ENCODE measurements at regions not wholly inside any gene's neighbourhood (a gene's known extent, or its start where the extent isn't known, plus 50 kb on each side); places are given as distances from the start of the nearest gene placed in this dataset.
"Not testable (repeated sequence)": the region's sequence is repeated elsewhere in the genome, so short reads cannot be mapped to it uniquely, and the experiment has no call there.

DNA sequence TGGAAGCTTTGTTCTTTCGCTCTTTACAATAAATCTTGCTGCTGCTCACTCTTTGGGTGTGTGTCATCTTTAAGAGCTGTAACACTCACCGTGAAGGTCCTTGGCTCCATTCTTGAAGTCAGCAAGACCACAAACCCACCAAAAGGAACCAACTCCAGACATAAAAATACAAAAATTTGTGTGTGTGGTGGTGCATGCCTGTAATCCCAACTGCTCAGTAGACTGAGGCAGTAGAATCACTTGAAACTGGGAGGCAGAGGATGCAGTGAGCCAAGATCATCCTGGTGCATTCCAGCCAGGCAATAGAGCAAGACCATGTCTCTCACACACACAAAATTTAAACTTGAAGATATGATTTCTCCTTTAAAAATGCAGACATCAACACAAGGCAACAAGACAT, 1431.7 kb upstream of the B3GALT2 start:
- no peaks in the 10 kb centered on the region for H3K4me1 ChIP-seq (ENCODE audit: control insufficient read depth, insufficient read depth, low read length)
- no peaks in the 10 kb centered on the region for H3K27me3 ChIP-seq (ENCODE audit: control insufficient read depth, insufficient read depth, low read length)
- H3K36me3 ChIP-seq (ENCODE audit: control insufficient read depth, insufficient read depth, low read length), result no peaks in the 10 kb centered on the region
- WGBS (ENCODE audit: insufficient coverage, insufficient read length), result no CpG with 5 or more reads among the region's 2 CpGs
- H3K4me3 ChIP-seq (ENCODE audit: low read length), result no peak overlapping the region
- no peak overlapping the region for H3K27ac ChIP-seq (ENCODE audit: low read length)
- no peaks in the 10 kb centered on the region; the same call in none of the 2 replicates for H3K9me3 ChIP-seq (ENCODE audit: control insufficient read depth, insufficient read depth, low read length)
- no peak for DNase-seq (ENCODE audit: low read depth, low spot score)

DNA sequence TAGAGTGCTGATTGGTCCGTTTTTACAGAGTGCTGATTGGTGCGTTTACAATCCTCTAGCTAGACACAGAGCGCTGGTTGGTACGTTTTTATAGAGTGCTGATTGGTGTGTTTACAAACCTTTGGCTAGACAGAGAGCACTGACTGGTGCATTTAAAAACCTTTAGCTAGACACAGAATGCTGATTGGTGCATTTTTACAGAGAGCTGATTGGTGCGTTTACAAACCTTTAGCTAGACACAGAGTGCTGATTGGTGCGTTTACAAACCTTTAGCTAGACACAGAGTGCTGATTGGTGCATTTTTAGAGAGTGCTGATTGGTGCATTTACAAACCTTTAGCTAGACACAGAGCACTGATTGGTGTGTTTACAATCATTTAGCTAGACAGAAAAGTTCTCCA, 1430.9 kb upstream of the B3GALT2 start:
- H3K4me3 ChIP-seq (ENCODE audit: low read length); DNase-seq (ENCODE audit: low read depth, low spot score); H3K4me1 ChIP-seq (ENCODE audit: control insufficient read depth, insufficient read depth, low read length); H3K27ac ChIP-seq (ENCODE audit: low read length); H3K27me3 ChIP-seq (ENCODE audit: control insufficient read depth, insufficient read depth, low read length); H3K9me3 ChIP-seq (ENCODE audit: control insufficient read depth, insufficient read depth, low read length); H3K36me3 ChIP-seq (ENCODE audit: control insufficient read depth, insufficient read depth, low read length): not testable (repeated sequence)
- WGBS (ENCODE audit: insufficient coverage, insufficient read length), result no CpG with 5 or more reads among the region's 6 CpGs

GRCh38 chr1:194616835-194617234, 1430.4 kb upstream of the B3GALT2 start:
- DNase-seq (ENCODE audit: low read depth, low spot score), result no peak
- Histone ChIP-seq H3K27me3 (ENCODE audit: control insufficient read depth, insufficient read depth, low read length) (no peaks in the 10 kb centered on the region), H3K4me1 (ENCODE audit: control insufficient read depth, insufficient read depth, low read length) (no peaks in the 10 kb centered on the region), H3K4me3 (ENCODE audit: low read length) (no peak overlapping the region), H3K27ac (ENCODE audit: low read length) (no peak overlapping the region), H3K36me3 (ENCODE audit: control insufficient read depth, insufficient read depth, low read length) (no peaks in the 10 kb centered on the region), H3K9me3 (ENCODE audit: control insufficient read depth, insufficient read depth, low read length) (no peaks in the 10 kb centered on the region; the same call in none of the 2 replicates)
- no CpG with 5 or more reads among the region's 9 CpGs for WGBS (ENCODE audit: insufficient coverage, insufficient read length)

DNA sequence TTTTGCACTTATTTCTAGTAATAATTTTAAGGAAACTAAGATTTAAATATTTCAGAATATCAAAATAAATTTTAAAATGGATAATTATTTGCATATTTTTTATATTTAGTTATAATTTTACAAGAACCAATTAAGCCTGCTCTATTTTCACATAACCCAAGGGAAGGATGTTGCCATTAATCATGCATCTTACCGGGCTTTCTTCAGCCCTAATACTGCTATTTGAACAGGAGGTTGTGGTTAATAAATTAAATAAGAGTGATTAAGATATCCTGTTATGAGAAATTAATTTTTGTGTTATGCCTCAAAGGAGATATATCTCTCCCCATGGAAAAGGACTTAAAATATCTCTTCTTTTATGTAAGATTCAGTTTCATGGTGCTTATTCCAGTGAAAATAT, 1415.8 kb upstream of the B3GALT2 start:
- WGBS (ENCODE audit: insufficient coverage, insufficient read length), result no CpG with 5 or more reads among the region's 1 CpG
- no peak for DNase-seq (ENCODE audit: low read depth, low spot score)

GRCh38 chr1:194600716-194601115, 1414.3 kb upstream of the B3GALT2 start:
- H3K36me3 ChIP-seq (ENCODE audit: control insufficient read depth, insufficient read depth, low read length), result no peaks in the 10 kb centered on the region
- no peak for DNase-seq (ENCODE audit: low read depth, low spot score)
- H3K27ac ChIP-seq (ENCODE audit: low read length), result no peak overlapping the region
- H3K4me1 ChIP-seq (ENCODE audit: control insufficient read depth, insufficient read depth, low read length), result no peaks in the 10 kb centered on the region
- WGBS (ENCODE audit: insufficient coverage, insufficient read length), result no CpG with 5 or more reads among the region's 3 CpGs
- no peak overlapping the region for H3K4me3 ChIP-seq (ENCODE audit: low read length)
- no peaks in the 10 kb centered on the region for H3K27me3 ChIP-seq (ENCODE audit: control insufficient read depth, insufficient read depth, low read length)
- no peaks in the 10 kb centered on the region for H3K9me3 ChIP-seq (ENCODE audit: control insufficient read depth, insufficient read depth, low read length)

More for the DNA sequence above, 1415.8 kb upstream of the B3GALT2 start:
- Histone ChIP-seq H3K27ac (ENCODE audit: low read length) (no peak overlapping the region), H3K36me3 (ENCODE audit: control insufficient read depth, insufficient read depth, low read length) (no peaks in the 10 kb centered on the region), H3K4me3 (ENCODE audit: low read length) (no peak overlapping the region), H3K9me3 (ENCODE audit: control insufficient read depth, insufficient read depth, low read length) (no peaks in the 10 kb centered on the region), H3K27me3 (ENCODE audit: control insufficient read depth, insufficient read depth, low read length) (no peaks in the 10 kb centered on the region), H3K4me1 (ENCODE audit: control insufficient read depth, insufficient read depth, low read length) (no peaks in the 10 kb centered on the region)

- H3K9me3 ChIP-seq (ENCODE audit: control insufficient read depth, insufficient read depth, low read length), result no peaks in the 10 kb centered on the region
- no peak for DNase-seq (ENCODE audit: low read depth, low spot score)
- H3K4me1 ChIP-seq (ENCODE audit: control insufficient read depth, insufficient read depth, low read length), result no peaks in the 10 kb centered on the region
- H3K36me3 ChIP-seq (ENCODE audit: control insufficient read depth, insufficient read depth, low read length), result no peaks in the 10 kb centered on the region
- no peaks in the 10 kb centered on the region for H3K27me3 ChIP-seq (ENCODE audit: control insufficient read depth, insufficient read depth, low read length)
- H3K27ac ChIP-seq (ENCODE audit: low read length), result no peak overlapping the region
- WGBS (ENCODE audit: insufficient coverage, insufficient read length), result no CpG with 5 or more reads among the region's 1 CpG
- H3K4me3 ChIP-seq (ENCODE audit: low read length), result no peak overlapping the region
These were observed 1411.7 kb upstream of the B3GALT2 start for GRCh38 chr1:194598098-194598497.

GRCh38 chr1:194586302-194586701, 1399.9 kb upstream of the B3GALT2 start:
- no peaks in the 10 kb centered on the region for H3K36me3 ChIP-seq (ENCODE audit: control insufficient read depth, insufficient read depth, low read length)
- no peak for DNase-seq (ENCODE audit: low read depth, low spot score)
- H3K4me1 ChIP-seq (ENCODE audit: control insufficient read depth, insufficient read depth, low read length), result no peaks in the 10 kb centered on the region
- no peaks in the 10 kb centered on the region for H3K9me3 ChIP-seq (ENCODE audit: control insufficient read depth, insufficient read depth, low read length)
- H3K4me3 ChIP-seq (ENCODE audit: low read length), result no peak overlapping the region
- no CpG with 5 or more reads among the region's 1 CpG for WGBS (ENCODE audit: insufficient coverage, insufficient read length)
- H3K27ac ChIP-seq (ENCODE audit: low read length), result no peak overlapping the region
- H3K27me3 ChIP-seq (ENCODE audit: control insufficient read depth, insufficient read depth, low read length), result no peaks in the 10 kb centered on the region

DNA sequence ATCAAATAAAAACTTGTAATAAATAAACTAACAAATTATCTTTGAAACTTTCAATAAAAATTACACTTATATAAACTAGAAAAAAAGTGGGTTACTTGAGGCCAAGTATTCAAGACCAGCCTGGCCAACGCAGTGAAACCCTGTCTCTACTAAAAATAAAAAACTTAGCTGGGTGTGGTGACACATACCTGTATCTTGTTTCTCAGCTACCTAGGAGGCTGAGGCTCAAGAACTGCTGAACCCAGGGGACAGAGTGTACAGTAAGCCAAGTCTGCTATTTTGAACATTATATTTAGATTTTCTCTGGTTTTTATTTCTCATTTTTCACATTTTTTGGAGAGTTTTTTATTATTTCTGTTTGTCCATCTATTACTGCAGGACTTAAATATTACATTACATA, 1397.6 kb upstream of the B3GALT2 start:
- H3K27me3 ChIP-seq (ENCODE audit: control insufficient read depth, insufficient read depth, low read length), result no peaks in the 10 kb centered on the region
- H3K9me3 ChIP-seq (ENCODE audit: control insufficient read depth, insufficient read depth, low read length), result no peaks in the 10 kb centered on the region
- H3K27ac ChIP-seq (ENCODE audit: low read length), result no peak overlapping the region
- no peak for DNase-seq (ENCODE audit: low read depth, low spot score)
- no peaks in the 10 kb centered on the region for H3K4me1 ChIP-seq (ENCODE audit: control insufficient read depth, insufficient read depth, low read length)
- WGBS (ENCODE audit: insufficient coverage, insufficient read length), result no CpG with 5 or more reads among the region's 1 CpG
- H3K4me3 ChIP-seq (ENCODE audit: low read length), result no peak overlapping the region
- no peaks in the 10 kb centered on the region for H3K36me3 ChIP-seq (ENCODE audit: control insufficient read depth, insufficient read depth, low read length)

DNA sequence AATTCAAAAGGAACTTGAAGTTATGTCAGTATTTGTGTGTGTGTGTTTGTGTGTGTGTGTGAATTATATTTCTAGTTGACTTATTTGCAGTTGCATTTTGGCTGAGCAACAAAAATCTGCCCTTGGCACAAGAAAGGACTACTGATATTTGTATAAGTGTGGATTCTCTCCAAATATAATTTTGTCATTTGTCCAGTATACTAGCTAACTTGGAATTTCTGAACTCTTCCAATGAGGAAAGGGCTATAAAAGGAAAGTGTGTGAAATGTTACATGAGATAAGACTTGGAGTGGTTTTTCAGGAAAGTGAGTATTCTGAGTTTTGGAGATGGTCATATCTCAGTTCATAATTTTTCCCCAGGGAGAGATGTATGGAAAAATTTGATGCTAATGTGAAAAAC, 1384.1 kb upstream of the B3GALT2 start:
- H3K4me3 ChIP-seq (ENCODE audit: low read length), result no peak overlapping the region
- DNase-seq (ENCODE audit: low read depth, low spot score), result no peak
- H3K36me3 ChIP-seq (ENCODE audit: control insufficient read depth, insufficient read depth, low read length), result no peaks in the 10 kb centered on the region
- H3K4me1 ChIP-seq (ENCODE audit: control insufficient read depth, insufficient read depth, low read length), result no peaks in the 10 kb centered on the region
- H3K9me3 ChIP-seq (ENCODE audit: control insufficient read depth, insufficient read depth, low read length), result no peaks in the 10 kb centered on the region
- H3K27ac ChIP-seq (ENCODE audit: low read length), result no peak overlapping the region
- H3K27me3 ChIP-seq (ENCODE audit: control insufficient read depth, insufficient read depth, low read length), result no peaks in the 10 kb centered on the region

- peak; percentile 1 for DNase-seq (ENCODE audit: low read depth, low spot score)
These were observed 1382.2 kb upstream of the B3GALT2 start for GRCh38 chr1:194568610-194569009.

DNA sequence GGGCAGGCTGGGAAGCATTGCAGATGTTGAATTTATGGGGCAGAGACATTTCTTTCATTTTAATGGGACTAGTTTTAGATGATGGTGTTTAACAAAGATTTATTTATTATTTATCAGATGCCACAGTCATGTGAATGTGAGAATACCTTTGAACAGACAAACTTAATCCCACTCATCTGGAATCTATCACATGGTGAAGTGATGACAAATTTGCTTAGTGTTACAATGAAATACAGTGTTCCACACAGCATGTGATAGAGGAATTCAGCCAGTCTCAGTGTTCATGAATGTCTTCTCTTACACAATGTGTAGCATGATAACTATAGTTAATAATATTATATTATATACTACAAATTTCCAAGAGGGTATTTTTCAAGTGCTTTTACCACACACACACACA, 1361.7 kb upstream of the B3GALT2 start:
- Histone ChIP-seq H3K4me3 (ENCODE audit: low read length) (no peak overlapping the region), H3K4me1 (ENCODE audit: control insufficient read depth, insufficient read depth, low read length) (no peaks in the 10 kb centered on the region), H3K36me3 (ENCODE audit: control insufficient read depth, insufficient read depth, low read length) (no peaks in the 10 kb centered on the region), H3K9me3 (ENCODE audit: control insufficient read depth, insufficient read depth, low read length) (no peaks in the 10 kb centered on the region), H3K27me3 (ENCODE audit: control insufficient read depth, insufficient read depth, low read length) (no peaks in the 10 kb centered on the region), H3K27ac (ENCODE audit: low read length) (no peak overlapping the region)
- DNase-seq (ENCODE audit: low read depth, low spot score), result no peak

More at GRCh38 chr1:194568610-194569009, 1382.2 kb upstream of the B3GALT2 start:
- H3K36me3 ChIP-seq (ENCODE audit: control insufficient read depth, insufficient read depth, low read length), result no peaks in the 10 kb centered on the region
- no peak overlapping the region for H3K4me3 ChIP-seq (ENCODE audit: low read length)
- no peaks in the 10 kb centered on the region for H3K4me1 ChIP-seq (ENCODE audit: control insufficient read depth, insufficient read depth, low read length)
- no peaks in the 10 kb centered on the region for H3K9me3 ChIP-seq (ENCODE audit: control insufficient read depth, insufficient read depth, low read length)
- no peak overlapping the region for H3K27ac ChIP-seq (ENCODE audit: low read length)
- H3K27me3 ChIP-seq (ENCODE audit: control insufficient read depth, insufficient read depth, low read length), result no peaks in the 10 kb centered on the region

Data from iPS DF 6.9 (cell line).